ENCODE measurements at regions not wholly inside any gene's neighbourhood (a gene's known extent, or its start where the extent isn't known, plus 50 kb on each side); places are given as distances from the start of the nearest gene placed in this dataset.

GRCh38 chr6:1131285-1132079 is 180.4 kb upstream of the FOXQ1 start (continued):
- TF ChIP-seq ZNF335 (tag by site-specific recombination; conservative IDR thresholded peaks at IDR 0.05) (peak; percentile 27; the same call in 1 of the 2 replicates), ZNF248 (tag by site-specific recombination; IDR thresholded peaks at IDR 0.05) (0 out of 2 replicates have a peak, but pooled peaks have one; percentile 53), ZNF214 (tag by site-specific recombination; IDR thresholded peaks at IDR 0.05; ENCODE audit: borderline replicate concordance) (no peak), ZNF239 (tag by site-specific recombination; IDR thresholded peaks at IDR 0.05) (0 out of 2 replicates have a peak, but pooled peaks have one; percentile 32), ZBTB48 (tag by site-specific recombination; IDR thresholded peaks at IDR 0.05) (0 out of 2 replicates have a peak, but pooled peaks have one; percentile 29), HIC1 (tag by site-specific recombination; IDR thresholded peaks at IDR 0.05) (no peak), ZBTB1 (tag by site-specific recombination; IDR thresholded peaks at IDR 0.05) (no peak), ZNF133 (tag by site-specific recombination; IDR thresholded peaks at IDR 0.05) (0 out of 2 replicates have a peak, but pooled peaks have one; percentile 31), ZNF513 (tag by site-specific recombination; IDR thresholded peaks at IDR 0.05) (no peak), ZSCAN30 (tag by site-specific recombination; IDR thresholded peaks at IDR 0.05) (peak; percentile 95), ZNF692 (tag by site-specific recombination; IDR thresholded peaks at IDR 0.05) (peak; percentile 38; the same call in 1 of the 2 replicates), ZNF155 (tag by site-specific recombination; IDR thresholded peaks at IDR 0.05) (peak; percentile 94), ZBTB17 (tag by site-specific recombination; IDR thresholded peaks at IDR 0.05) (peak; percentile 61; the same call in 1 of the 2 replicates), ZNF660 (tag by site-specific recombination; IDR thresholded peaks at IDR 0.05) (no peak), ZNF366 (tag by site-specific recombination; conservative IDR thresholded peaks at IDR 0.05) (peak; percentile 85), ZNF341 (tag by site-specific recombination; IDR thresholded peaks at IDR 0.05; ENCODE audit: low read depth) (peak; percentile 55; the same call in 1 of the 2 replicates)

- H3K36me3 ChIP-seq (ENCODE audit: control insufficient read depth in 2 of 2, insufficient read depth in 1 of 2, low read length in 2 of 2) = no peaks in the 10 kb centered on the region
- no peaks in the 10 kb centered on the region; the same call in 1 of the 2 replicates for H3K4me1 ChIP-seq (ENCODE audit: control insufficient read depth, insufficient read depth, low read length)
- TF ChIP-seq CTCF (tag by site-specific recombination; IDR thresholded peaks at IDR 0.05) (0 out of 2 replicates have a peak, but pooled peaks have one; percentile 6), ZNF580 (tag by site-specific recombination; IDR thresholded peaks at IDR 0.05) (no peak), ZNF121 (tag by site-specific recombination; IDR thresholded peaks at IDR 0.05) (no peak), ZNF776 (tag by site-specific recombination; IDR thresholded peaks at IDR 0.05; ENCODE audit: borderline replicate concordance) (no peak), ZNF148 (tag by site-specific recombination; IDR thresholded peaks at IDR 0.05; ENCODE audit: borderline replicate concordance) (no peak), ZIC2 (tag by site-specific recombination; IDR thresholded peaks at IDR 0.05) (peak; percentile 77), ZNF600 (tag by site-specific recombination; IDR thresholded peaks at IDR 0.05) (no peak), ZNF133 (tag by site-specific recombination; IDR thresholded peaks at IDR 0.05) (no peak)
- POLR2A ChIA-PET = no interaction called here
- no peaks in the 10 kb centered on the region for H3K9me3 ChIP-seq (ENCODE audit: control insufficient read depth, insufficient read depth, low read depth, low read length)
- CTCF ChIA-PET = interaction anchor here (0.6 to 0.7 kb wide), 2 partner anchors 68 to 306 kb away, joined by 3 to 6 read pairs; no protein-coding TSS in a partner anchor
- H3K4me3 ChIP-seq (ENCODE audit: low read depth, low read length) = no peak overlapping the region
- no peak overlapping the region for H3K27ac ChIP-seq (ENCODE audit: extremely low read depth, low read depth, low read length)
These were observed 181.2 kb upstream of the FOXQ1 start for GRCh38 chr6:1130709-1131108.
